IMR-90 (cell line): ENCODE measurements at regions not wholly inside any gene's neighbourhood (a gene's known extent, or its start where the extent isn't known, plus 50 kb on each side); places are given as distances from the start of the nearest gene placed in this dataset.

Experiments
- BHLHE40 ChIP-seq: fragments of 150-350 bp; IDR thresholded peaks from 2 replicates; pipeline ENCODE4 v1.6.1; 2016; ENCODE audit warnings: mild to moderate bottlenecking, low read depth, low read length
- CTCF ChIP-seq: conservative IDR thresholded peaks from 2 replicates; pipeline ENCODE4 v1.5.1; 2012; ENCODE audit warnings: mild to moderate bottlenecking, low read depth, low read length, improper control_type of control experiment

- TF ChIP-seq CTCF (no peak), BHLHE40 (no peak)
Measured at GRCh38 chr2:14817848-14818247, 185.3 kb downstream of the LRATD1 start.
